GM10266 (cell line): ENCODE measurements at regions not wholly inside any gene's neighbourhood (a gene's known extent, or its start where the extent isn't known, plus 50 kb on each side); places are given as distances from the start of the nearest gene placed in this dataset.

Experiments used
- DNase-seq: peaks from one replicate; pipeline ENCODE4 v3.0.0; 2012; ENCODE audit errors: extremely low spot score
- TF ChIP-seq, protein P1 (sequence below): IDR thresholded peaks from 2 replicates; pipeline ENCODE4 v1.5.1; 2012; ENCODE audit warnings: mild to moderate bottlenecking, low read depth; ENCODE audit not compliant: control insufficient read depth, insufficient read depth; ENCODE audit errors: missing control alignments

GRCh38 chr22:34045311-34045710 lies 125.0 kb upstream of the LARGE1 start:
- TF ChIP-seq, protein P1, sequence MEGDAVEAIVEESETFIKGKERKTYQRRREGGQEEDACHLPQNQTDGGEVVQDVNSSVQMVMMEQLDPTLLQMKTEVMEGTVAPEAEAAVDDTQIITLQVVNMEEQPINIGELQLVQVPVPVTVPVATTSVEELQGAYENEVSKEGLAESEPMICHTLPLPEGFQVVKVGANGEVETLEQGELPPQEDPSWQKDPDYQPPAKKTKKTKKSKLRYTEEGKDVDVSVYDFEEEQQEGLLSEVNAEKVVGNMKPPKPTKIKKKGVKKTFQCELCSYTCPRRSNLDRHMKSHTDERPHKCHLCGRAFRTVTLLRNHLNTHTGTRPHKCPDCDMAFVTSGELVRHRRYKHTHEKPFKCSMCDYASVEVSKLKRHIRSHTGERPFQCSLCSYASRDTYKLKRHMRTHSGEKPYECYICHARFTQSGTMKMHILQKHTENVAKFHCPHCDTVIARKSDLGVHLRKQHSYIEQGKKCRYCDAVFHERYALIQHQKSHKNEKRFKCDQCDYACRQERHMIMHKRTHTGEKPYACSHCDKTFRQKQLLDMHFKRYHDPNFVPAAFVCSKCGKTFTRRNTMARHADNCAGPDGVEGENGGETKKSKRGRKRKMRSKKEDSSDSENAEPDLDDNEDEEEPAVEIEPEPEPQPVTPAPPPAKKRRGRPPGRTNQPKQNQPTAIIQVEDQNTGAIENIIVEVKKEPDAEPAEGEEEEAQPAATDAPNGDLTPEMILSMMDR, result no peak
- no peak for DNase-seq

- DNase-seq, result no peak
- TF ChIP-seq, protein P1, result no peak
Observed at GRCh38 chr22:34055525-34056200, 135.4 kb upstream of the LARGE1 start.

- TF ChIP-seq, protein P1, result no peak
- DNase-seq, result no peak
Observed at GRCh38 chr22:34057726-34058125, 137.4 kb upstream of the LARGE1 start.

DNA sequence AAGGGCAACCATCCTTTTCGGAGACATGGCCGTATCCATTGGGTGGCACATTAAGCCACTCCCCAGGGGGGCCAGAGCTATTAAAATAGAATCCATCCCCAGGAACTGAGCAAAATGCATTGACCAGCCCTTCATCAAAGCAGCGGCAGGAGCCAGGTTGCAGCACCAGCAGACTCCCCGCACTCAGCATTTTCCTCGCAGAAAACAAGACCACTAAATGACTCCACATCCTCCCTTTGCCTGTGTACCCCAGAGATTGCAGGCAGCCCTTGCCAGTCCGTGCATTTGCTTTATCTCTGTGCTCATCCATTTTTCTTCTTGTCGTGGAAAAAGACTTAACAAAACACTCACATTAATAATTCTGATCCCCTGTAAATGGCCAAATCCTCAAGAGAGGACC lies 144.4 kb upstream of the LARGE1 start:
- DNase-seq, result no peak
- TF ChIP-seq, protein P1, result no peak

DNA sequence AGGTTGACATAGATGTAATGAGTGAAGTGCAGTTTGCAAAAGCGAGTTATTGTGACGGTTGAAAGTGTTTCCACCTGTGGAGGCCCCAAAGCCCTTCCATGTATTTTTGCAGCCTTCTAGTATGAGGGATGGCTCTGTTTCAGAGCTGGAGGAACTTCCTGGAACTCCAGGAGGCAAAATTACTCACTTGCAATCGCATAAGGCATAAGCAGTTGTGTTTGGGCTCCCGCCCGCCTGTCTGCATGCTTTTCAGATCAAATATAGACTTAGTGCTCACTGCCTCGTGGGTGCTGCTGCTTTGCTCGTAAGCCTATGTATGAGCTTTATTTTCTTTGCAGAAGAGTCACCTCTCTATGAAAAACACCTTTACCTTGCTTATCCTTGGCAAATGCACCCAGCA lies 146.8 kb upstream of the LARGE1 start:
- TF ChIP-seq, protein P1, result no peak
- no peak for DNase-seq

GRCh38 chr22:34068001-34068400 lies 147.7 kb upstream of the LARGE1 start:
- DNase-seq, result no peak
- TF ChIP-seq, protein P1, result no peak

- no peak for DNase-seq
- TF ChIP-seq, protein P1, result no peak
Observed at GRCh38 chr22:34070051-34070450, 149.8 kb upstream of the LARGE1 start.
